Adrenal gland (tissue), 5 donors: ENCODE measurements at regions not wholly inside any gene's neighbourhood (a gene's known extent, or its start where the extent isn't known, plus 50 kb on each side); places are given as distances from the start of the nearest gene placed in this dataset.

ENCODE experiments used
- CTCF ChIP-seq, 6 experiments: fragments of 450-650 bp in 4 of 6; fragments of 200-600 bp in 2 of 6; sonication (generic) in 1 of 6; IDR thresholded peaks; 1 replicate in 5 of 6; 2 replicates in 1 of 6; pipeline versions ENCODE4 v1.5.1 to v1.8.0; 2016 to 2021; ENCODE audit warnings: antibody characterized with exemption in 6 of 6, mild to moderate bottlenecking in 2 of 6, moderate library complexity in 1 of 6
- POLR2A ChIP-seq, 2 donors: fragments of 450-650 bp; IDR thresholded peaks; one replicate each; pipeline ENCODE4 v1.6.1; 2017; ENCODE audit warnings: antibody characterized with exemption in 2 of 2, mild to moderate bottlenecking in 2 of 2, moderate library complexity in 1 of 2
- donor health status: DM: no; HTN: no; CAD: no.

DNA sequence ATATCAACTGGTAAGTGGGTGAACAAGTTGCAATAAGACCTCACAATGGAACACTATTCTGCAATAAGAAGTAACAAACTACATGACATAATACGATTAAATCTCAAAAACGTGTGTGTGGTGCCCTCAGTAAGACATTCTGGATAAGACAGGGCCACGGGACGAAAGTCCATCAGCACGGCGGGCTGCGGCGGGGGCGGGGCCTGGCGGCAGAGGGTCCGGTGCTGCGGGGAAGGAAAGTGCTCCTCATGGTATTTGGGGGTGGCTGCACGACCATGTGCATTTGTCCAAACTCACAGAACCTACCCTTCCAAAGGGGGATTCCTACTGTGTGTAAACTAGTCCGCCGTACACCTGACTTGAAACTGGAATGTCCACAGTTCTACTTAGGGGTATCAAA lies 341.8 kb downstream of the TCERG1L start:
- TF ChIP-seq CTCF (IDR thresholded peaks at IDR 0.05): no peak
- TF ChIP-seq POLR2A (IDR thresholded peaks at IDR 0.05): no peak
